HG03342 (cell line): ENCODE measurements at regions not wholly inside any gene's neighbourhood (a gene's known extent, or its start where the extent isn't known, plus 50 kb on each side); places are given as distances from the start of the nearest gene placed in this dataset.
A peak's percentile ranks its signal among the peaks of the same experiment; 100 is the strongest.
"Not testable (repeated sequence)": the region's sequence is repeated elsewhere in the genome, so short reads cannot be mapped to it uniquely, and the experiment has no call there.

Source experiments
- ATAC-seq: cut with Tn5 transposase; IDR thresholded peaks from one replicate; pipeline ENCODE4 v1.9.1; 2021; ENCODE audit warnings: mild to moderate bottlenecking, moderate library complexity; ENCODE audit not compliant: unreplicated experiment

- ATAC-seq, result not testable (repeated sequence)
Measured at GRCh38 chr16:31975826-31976419, 102.3 kb downstream of the ZNF267 start.

DNA sequence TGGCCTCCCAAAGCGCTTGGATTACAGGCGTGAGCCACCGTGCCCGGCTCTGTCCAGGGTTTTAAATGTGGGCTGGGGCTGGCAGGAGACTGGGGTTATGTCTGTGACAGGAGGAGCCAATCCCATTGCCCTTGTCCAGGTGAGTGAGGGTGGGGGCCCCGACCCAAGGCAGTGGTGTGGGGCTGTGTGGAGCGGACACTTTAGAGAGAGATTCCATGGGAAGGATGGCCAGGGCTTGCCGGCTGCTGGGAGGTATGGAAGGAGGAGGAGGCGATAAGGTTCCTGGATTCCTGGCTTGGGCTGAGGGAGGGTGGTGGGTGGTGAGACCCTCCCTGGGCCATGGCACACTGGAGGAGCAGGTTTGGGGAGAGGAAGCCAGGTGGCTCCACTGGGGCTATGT, 104.9 kb downstream of the ZNF267 start:
- not testable (repeated sequence) for ATAC-seq

DNA sequence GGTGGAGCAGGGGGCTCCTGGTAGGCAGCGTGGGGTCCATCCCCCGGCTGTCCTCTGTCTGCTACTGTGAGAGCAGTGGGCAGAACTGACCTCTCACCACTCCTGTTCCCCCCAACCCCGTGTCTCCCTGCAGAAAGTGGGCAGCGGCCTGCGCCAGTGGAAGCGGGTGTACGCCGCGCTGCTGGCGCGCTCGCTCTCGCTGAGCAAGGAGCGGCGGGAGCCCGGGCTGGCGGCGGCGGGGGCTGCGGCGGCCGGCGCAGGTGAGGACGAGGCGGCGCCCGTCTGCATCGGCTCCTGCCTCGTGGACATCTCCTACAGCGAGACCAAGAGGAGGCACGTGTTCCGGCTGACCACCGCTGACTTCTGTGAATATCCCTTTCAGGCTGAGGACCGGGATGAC, 108.1 kb downstream of the ZNF267 start:
- ATAC-seq, result not testable (repeated sequence)

DNA sequence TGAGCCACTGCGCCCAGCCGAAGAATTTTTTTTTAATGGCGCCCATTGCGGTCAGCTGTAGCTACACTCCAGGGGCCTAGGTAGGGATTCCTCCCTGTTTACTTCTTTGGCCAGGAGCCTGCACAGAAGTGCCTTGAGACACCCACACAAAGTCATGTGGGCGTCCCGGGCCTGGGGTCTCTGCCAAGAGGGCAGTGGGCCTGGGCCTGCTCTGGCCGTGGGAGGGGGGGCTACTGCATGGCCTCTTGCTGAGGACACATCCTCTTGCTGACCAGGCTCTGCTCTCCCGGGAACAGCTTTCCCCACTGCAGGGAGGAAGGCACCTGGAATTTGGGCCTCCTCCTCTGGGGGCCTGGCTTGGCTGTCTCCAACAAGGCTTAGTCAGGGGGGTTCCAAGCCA, 109.4 kb downstream of the ZNF267 start:
- ATAC-seq, result not testable (repeated sequence)

DNA sequence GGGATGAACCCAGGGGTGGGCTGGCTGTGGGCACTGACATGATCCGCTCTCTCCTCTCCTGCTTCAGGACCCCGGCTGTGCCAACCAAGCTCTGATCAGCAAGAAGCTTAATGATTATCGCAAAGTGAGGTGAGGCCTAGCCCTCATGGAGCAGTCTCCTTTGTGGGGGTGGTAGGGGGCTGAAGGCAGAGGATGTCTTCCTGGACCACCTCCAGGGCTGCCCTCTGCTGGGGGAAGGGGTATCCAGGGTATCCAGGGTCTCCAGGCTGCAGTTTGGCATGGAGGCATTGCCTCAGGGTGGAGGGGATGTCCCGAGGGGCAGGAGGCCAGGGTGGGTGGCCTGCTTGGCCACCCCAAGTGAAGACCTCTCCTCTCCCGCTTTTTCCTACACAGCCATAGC, 110.1 kb downstream of the ZNF267 start:
- ATAC-seq, result not testable (repeated sequence)

- ATAC-seq, result not testable (repeated sequence)
Measured at GRCh38 chr16:31986895-31987294, 113.3 kb downstream of the ZNF267 start.

DNA sequence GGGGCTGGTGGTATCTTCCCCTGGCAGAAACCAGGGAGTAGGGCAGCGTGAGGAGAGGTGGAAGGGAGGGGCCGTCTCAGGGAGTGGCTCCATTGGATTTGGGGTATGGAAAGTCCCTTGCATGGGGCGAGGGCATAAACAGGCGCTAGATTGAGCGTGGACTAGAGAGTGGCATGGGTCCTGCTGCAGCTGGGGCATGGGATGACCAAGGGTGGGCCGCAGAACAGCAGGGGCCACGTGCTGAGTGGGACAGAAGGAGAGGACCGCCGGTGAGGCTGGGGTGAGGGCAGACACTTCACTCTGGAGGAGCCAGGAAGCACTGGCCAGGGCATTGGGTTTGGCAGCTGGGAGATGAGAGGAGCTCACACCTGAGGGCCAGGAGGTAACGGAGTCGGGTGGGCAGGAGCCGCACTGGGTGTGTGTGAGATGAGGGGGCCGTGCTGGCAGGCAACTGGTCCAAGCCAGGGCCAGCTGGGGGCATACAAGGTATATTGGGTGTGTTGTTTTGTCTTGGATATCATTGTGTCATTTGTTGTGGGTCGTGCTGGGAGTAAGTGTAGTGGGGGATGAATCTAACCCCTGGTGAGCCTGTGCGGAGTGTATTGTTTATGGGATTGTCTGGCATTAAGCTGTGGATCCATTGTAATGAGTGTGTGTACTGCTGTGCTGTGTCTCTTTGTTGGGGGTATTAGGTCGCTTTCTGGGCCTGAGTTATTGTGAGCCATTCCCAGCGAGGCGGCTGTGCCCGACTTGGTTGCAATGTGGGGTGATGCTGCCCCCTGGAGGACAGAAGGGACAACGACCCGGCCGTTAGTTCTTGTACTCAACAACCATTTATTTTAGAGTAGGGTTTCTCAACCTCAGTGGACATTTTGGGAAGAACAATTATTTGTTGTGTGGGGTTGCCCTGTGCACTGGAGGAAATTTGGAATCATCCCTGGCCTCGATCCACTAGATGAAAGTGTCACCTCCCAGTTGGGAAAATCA, 115.3 kb downstream of the ZNF267 start:
- ATAC-seq, result peak; percentile 47

DNA sequence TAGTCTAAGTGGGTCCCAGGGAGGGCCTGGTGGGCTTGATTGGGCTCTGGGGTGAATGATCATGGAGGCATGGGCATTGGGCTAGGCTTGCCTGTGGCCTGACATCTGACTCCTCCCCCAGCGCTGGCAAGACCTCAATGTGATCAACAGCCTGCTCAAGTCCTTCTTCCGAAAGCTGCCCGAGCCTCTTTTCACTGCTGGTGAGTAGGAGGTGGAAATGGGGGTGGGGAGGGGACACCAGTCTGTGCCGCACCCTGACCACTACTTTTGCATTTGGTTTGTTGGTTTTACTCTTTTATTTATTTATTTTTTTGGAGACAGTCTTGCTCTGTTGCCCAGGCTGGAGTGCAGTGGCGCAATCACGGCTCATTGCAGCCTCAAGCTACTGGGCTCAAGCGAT, 116.7 kb downstream of the ZNF267 start:
- not testable (repeated sequence) for ATAC-seq

DNA sequence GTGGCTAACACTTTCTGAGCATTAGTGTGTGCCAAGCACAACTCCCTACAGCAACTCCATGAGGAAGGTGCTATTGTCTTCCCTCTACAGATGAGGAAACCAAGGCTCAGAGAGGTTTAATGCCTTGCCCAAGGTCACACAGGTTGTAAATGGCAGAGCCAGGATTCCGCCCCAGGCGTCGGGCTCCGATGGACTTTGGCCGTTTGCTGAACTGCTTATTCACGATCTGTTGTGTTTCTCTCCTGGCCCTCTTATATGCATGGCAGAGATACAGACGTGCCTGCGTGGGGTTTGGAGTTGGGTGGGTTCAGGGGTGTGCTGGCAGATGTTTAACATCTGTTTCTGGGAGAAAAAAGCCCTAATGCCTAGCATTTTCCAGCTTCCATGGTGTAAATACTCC, 117.4 kb downstream of the ZNF267 start:
- not testable (repeated sequence) for ATAC-seq

DNA sequence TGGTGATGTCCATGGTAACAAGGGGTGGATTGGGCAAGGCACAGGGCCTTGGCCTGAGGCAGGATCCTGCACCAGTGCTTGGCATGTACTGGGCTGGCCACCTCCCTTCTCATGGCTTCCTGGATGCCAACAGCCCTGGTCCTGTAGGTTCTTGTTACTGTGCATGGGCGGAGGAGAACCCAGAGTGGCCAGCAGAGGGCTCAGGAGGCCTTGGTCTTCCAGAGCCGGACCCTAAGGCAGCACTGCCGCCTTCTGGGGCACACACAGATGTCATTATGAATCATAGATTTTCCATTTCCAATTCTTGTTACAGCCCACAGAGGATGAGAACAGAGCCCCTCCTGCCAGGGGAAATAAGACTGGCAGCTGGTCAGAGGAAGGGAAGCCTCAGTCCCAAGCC, 122.7 kb downstream of the ZNF267 start:
- ATAC-seq, result not testable (repeated sequence)

GRCh38 chr16:32002496-32002895, 128.9 kb downstream of the ZNF267 start:
- not testable (repeated sequence) for ATAC-seq

DNA sequence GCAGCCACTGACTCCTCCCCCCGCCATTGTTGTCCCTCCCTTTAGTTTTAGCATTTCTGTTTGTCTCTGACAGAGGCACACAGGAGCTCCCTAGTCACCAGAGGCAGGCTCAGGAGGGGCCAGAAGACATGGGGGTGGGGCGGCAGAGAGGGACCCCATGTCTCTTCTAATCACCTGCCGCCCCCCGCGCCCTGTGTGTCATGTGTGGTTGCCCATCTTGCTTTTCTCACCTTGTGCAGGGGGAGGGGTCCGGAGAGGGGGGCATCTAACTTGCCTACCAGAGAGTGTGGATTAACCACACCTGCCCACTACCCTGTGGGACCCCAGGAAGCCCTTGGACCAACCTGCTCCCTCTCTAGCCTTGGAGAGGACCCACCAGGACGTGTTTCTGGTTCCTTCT, 130.2 kb downstream of the ZNF267 start:
- not testable (repeated sequence) for ATAC-seq

- not testable (repeated sequence) for ATAC-seq
Measured at GRCh38 chr16:32038783-32039496, 165.3 kb downstream of the ZNF267 start.

GRCh38 chr16:32039919-32040318, 166.3 kb downstream of the ZNF267 start:
- ATAC-seq, result not testable (repeated sequence)

DNA sequence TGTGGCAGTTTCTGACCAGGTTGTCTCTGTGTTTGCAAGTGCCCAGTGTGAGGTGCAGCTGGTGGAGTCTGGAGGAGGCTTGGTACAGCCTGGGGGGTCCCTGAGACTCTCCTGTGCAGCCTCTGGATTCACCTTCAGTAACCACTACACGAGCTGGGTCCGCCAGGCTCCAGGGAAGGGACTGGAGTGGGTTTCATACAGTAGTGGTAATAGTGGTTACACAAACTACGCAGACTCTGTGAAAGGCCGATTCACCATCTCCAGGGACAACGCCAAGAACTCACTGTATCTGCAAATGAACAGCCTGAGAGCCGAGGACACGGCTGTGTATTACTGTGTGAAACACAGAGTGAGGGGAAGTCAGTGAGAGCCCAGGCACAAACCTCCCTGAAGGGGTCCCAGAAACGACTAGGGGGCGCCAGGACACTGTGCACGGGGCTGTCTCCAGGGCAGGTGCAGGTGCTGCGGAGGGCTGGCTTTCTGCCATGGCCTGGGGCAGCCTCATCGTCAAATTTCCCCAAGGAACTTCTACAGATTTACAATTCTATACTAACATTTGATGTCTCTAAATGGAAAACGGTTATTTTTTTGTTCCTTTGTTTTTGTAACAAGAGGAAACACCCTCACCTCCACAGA, 187.0 kb upstream of the TP53TG3D start:
- ATAC-seq, result not testable (repeated sequence)

DNA sequence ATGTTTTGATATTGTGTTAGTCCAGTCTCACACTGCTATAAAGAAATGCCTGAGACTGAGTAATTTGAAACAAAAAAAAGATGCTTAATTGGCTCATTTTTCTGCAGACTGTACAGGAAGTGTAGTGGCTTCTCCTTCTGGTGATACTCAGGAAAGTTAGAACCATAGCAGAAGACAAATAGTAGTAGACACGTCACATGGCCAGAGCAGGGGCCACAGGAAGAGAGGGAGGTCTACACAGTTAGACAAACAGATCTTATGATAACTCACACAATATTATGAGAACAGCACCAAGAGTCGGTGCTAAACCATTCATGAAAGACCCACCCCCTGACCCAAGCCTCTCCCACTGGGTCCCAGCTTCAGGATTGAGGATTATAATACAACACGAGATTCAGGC, 181.5 kb upstream of the TP53TG3D start:
- not testable (repeated sequence) for ATAC-seq

GRCh38 chr16:32083891-32084290, 169.2 kb upstream of the TP53TG3D start:
- ATAC-seq, result not testable (repeated sequence)

GRCh38 chr16:32084656-32085401, 168.3 kb upstream of the TP53TG3D start:
- ATAC-seq, result not testable (repeated sequence)

DNA sequence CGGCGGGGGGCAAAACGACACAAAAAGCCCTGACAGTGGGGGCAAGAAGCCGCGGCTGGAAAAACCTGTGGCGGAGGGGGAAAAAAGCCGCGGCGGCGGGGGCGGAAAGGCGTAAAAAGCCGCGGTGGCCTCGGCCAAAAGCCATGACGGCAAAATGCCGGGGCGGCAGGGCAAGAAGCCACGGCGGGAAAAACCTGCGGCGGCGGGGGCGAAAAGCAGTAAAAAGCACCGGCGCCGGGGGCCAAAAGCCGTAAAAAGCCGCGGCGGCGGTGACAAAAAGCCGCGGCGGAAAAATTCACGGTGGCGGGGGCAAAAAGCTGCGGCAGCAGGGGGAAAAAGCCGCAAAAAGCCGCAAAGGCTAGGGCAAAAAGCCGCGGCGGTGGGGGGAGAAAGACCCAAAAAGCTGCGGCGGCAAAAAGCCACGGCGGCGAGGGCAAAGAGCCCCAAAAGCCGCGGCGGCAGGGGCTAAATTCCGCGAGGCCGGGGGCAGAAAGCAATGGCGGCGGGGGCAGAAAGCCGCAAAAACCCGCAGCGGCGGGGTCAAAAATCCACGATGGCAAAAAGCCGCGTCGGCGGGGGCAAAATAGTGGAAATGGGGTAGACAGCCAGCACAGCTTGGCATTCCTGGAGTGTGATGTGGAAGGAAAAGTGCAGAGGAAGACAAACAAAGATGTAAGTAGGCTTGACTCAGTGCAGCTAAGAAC, 167.5 kb upstream of the TP53TG3D start:
- ATAC-seq, result not testable (repeated sequence)
